HEK293T (cell line): ENCODE measurements at regions not wholly inside any gene's neighbourhood (a gene's known extent, or its start where the extent isn't known, plus 50 kb on each side); places are given as distances from the start of the nearest gene placed in this dataset.
A peak's percentile ranks its signal among the peaks of the same experiment; 100 is the strongest.

Experiments
- CTCF ChIA-PET: fragments of 350-600 bp; formaldehyde crosslinking; extraction: SDS; loops from one replicate; lab custom pipeline; 2021; ENCODE audit warnings: antibody characterized with exemption, inconsistent platforms; lab: Yijun Ruan, JAX
- POLR2A ChIA-PET: fragments of 350-600 bp; formaldehyde crosslinking; extraction: SDS; loops from one replicate; lab custom pipeline; 2020; ENCODE audit warnings: antibody characterized with exemption, inconsistent platforms; lab: Yijun Ruan, JAX
- DNase-seq: peaks from one replicate; pipeline ENCODE4 v3.0.0; 2012; ENCODE audit warnings: mixed read lengths; ENCODE audit errors: extremely low spot score
- ARNT ChIP-seq: fragments of 450-650 bp; IDR thresholded peaks from 2 replicates; pipeline ENCODE4 v1.6.1; 2017; ENCODE audit warnings: mild to moderate bottlenecking
- BHLHE40 ChIP-seq: fragments of 450-650 bp; IDR thresholded peaks from 2 replicates; pipeline ENCODE4 v1.6.1; 2016; ENCODE audit warnings: mild to moderate bottlenecking, moderate library complexity, borderline replicate concordance
- CTBP1 ChIP-seq: fragments of 450-650 bp; IDR thresholded peaks from 2 replicates; pipeline ENCODE4 v1.6.1; 2016; ENCODE audit warnings: borderline replicate concordance
- ELF4 ChIP-seq: fragments of 450-650 bp; IDR thresholded peaks from 2 replicates; pipeline ENCODE4 v1.6.1; 2017; ENCODE audit warnings: antibody characterized with exemption
- FOXA1 ChIP-seq: fragments of 450-650 bp; IDR thresholded peaks from 2 replicates; pipeline ENCODE4 v1.6.1; 2016; ENCODE audit warnings: mild to moderate bottlenecking
- FOXK2 ChIP-seq: fragments of 450-650 bp; IDR thresholded peaks from 2 replicates; pipeline ENCODE4 v1.6.1; 2016; ENCODE audit warnings: mild to moderate bottlenecking
- FOXM1 ChIP-seq: fragments of 450-650 bp; IDR thresholded peaks from 2 replicates; pipeline ENCODE4 v1.6.1; 2017; ENCODE audit warnings: mild to moderate bottlenecking, borderline replicate concordance
- HDGF ChIP-seq: fragments of 450-650 bp; IDR thresholded peaks from 2 replicates; pipeline ENCODE4 v1.6.1; 2017; ENCODE audit warnings: antibody characterized with exemption, borderline replicate concordance
- L3MBTL2 ChIP-seq: fragments of 450-650 bp; conservative IDR thresholded peaks from 2 replicates; pipeline ENCODE4 v1.6.1; 2016; ENCODE audit warnings: mild to moderate bottlenecking
- LEF1 ChIP-seq: fragments of 450-650 bp; IDR thresholded peaks from 2 replicates; pipeline ENCODE4 v1.6.1; 2017; ENCODE audit warnings: mild to moderate bottlenecking, borderline replicate concordance
- NFRKB ChIP-seq: fragments of 450-650 bp; IDR thresholded peaks from 2 replicates; pipeline ENCODE4 v1.6.1; 2016; ENCODE audit warnings: mild to moderate bottlenecking, moderate library complexity
- SP1 ChIP-seq: fragments of 450-650 bp; IDR thresholded peaks from 2 replicates; pipeline ENCODE4 v1.6.1; 2017
- SUZ12 ChIP-seq: fragments of 450-650 bp; IDR thresholded peaks from 2 replicates; pipeline ENCODE4 v1.6.1; 2016; ENCODE audit warnings: mild to moderate bottlenecking
- TARDBP ChIP-seq: fragments of 450-650 bp; IDR thresholded peaks from 2 replicates; pipeline ENCODE4 v1.6.1; 2016
- ZNF384 ChIP-seq: fragments of 450-650 bp; IDR thresholded peaks from 2 replicates; pipeline ENCODE4 v1.6.1; 2016
- TF ChIP-seq, protein P1 (sequence below): fragments of 450-650 bp; IDR thresholded peaks from 2 replicates; pipeline ENCODE4 v1.6.1; 2016

- CTCF ChIA-PET = interaction anchor here (0.6 kb wide), 1 partner anchor 600 kb away, joined by 3 read pairs; no protein-coding TSS in a partner anchor
- peak; percentile 27 for DNase-seq
- TF ChIP-seq CTBP1 (peak; percentile 13; the same call in 1 of the 2 replicates), FOXK2 (no peak)
- POLR2A ChIA-PET = no interaction called here
These were observed 221.6 kb upstream of the SLC30A5 start for GRCh38 chr5:68872088-68872839.

DNA sequence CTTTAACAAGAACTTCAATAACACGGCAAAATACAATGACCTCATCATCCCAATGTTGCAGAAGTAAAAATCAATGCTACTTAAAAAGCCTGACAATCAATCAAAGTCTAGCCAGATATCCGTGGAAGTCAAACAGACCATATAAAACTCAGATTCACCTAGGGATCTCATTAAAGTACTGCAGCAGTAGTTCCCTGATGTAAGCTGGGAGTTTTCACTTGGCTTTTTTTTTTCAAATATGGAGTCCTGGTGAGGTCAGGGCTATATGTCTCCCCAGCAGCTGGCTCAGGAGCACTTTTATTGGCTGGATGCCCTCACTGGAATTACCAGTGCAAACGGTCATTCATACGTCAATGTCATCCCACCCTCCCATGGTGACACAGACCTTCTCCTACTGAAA lies 220.6 kb upstream of the SLC30A5 start:
- TF ChIP-seq ZNF384 (peak; percentile 73), NFRKB (no peak), SUZ12 (no peak)
- TF ChIP-seq, protein P1, sequence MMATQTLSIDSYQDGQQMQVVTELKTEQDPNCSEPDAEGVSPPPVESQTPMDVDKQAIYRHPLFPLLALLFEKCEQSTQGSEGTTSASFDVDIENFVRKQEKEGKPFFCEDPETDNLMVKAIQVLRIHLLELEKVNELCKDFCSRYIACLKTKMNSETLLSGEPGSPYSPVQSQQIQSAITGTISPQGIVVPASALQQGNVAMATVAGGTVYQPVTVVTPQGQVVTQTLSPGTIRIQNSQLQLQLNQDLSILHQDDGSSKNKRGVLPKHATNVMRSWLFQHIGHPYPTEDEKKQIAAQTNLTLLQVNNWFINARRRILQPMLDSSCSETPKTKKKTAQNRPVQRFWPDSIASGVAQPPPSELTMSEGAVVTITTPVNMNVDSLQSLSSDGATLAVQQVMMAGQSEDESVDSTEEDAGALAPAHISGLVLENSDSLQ = peak; percentile 83
- POLR2A ChIA-PET = interaction anchor here (0.5 kb wide), 1 partner anchor 100 kb away, joined by 3 read pairs; no protein-coding TSS in a partner anchor
- CTCF ChIA-PET = no interaction called here
- peak; percentile 28 for DNase-seq

DNA sequence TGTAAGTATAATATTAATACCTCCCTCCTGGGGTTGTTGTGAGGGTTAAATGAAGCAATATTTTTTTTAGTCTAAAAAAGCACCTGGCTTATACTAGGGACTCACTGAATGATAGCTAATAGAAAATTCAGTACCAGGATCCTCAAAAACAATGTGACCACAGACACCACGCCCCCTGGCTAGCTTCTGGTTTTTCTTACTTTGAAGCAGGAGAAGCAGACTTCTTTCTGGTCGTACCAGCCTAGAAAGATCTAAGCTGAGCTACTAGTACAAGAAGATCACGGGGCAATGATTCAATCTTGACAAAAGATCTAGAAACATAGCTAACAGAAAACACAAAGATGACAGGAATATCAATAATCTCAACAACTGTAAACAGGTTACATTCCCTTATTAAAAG lies 218.5 kb upstream of the SLC30A5 start:
- DNase-seq = no peak
- ChIA-PET POLR2A (no interaction called here), CTCF (no interaction called here)
- TF ChIP-seq, protein P1 = no peak
- TF ChIP-seq LEF1 (no peak), HDGF (no peak), SUZ12 (no peak), NFRKB (no peak), SP1 (no peak)

GRCh38 chr5:68883436-68883835 lies 210.4 kb upstream of the SLC30A5 start:
- ChIA-PET POLR2A (no interaction called here), CTCF (no interaction called here)
- DNase-seq = no peak
- TF ChIP-seq LEF1 (no peak), BHLHE40 (no peak), SP1 (no peak), FOXA1 (no peak), NFRKB (no peak), FOXK2 (no peak), FOXM1 (no peak), ARNT (no peak), ELF4 (no peak), L3MBTL2 (no peak)

- no peak for DNase-seq
- ChIA-PET CTCF (no interaction called here), POLR2A (no interaction called here)
- TF ChIP-seq ELF4 (no peak), NFRKB (no peak), L3MBTL2 (no peak), HDGF (no peak), FOXM1 (no peak), FOXK2 (no peak), SP1 (no peak), FOXA1 (no peak), LEF1 (no peak), TARDBP (no peak), CTBP1 (no peak), ARNT (no peak), SUZ12 (no peak), BHLHE40 (no peak), ZNF384 (no peak)
- TF ChIP-seq, protein P1 = no peak
These were observed 209.6 kb upstream of the SLC30A5 start for GRCh38 chr5:68884144-68884754.

- TF ChIP-seq ELF4 = no peak
- TF ChIP-seq, protein P1 = peak; percentile 81
- TF ChIP-seq SP1 = no peak
- ChIA-PET POLR2A (no interaction called here), CTCF (interaction anchor here (0.7 kb wide), 1 partner anchor 11 kb away, joined by 5 read pairs; no protein-coding TSS in a partner anchor)
- peak; percentile 25 for DNase-seq
These were observed 208.9 kb upstream of the SLC30A5 start for GRCh38 chr5:68884883-68885282.
